ENCODE measurements at regions not wholly inside any gene's neighbourhood (a gene's known extent, or its start where the extent isn't known, plus 50 kb on each side); places are given as distances from the start of the nearest gene placed in this dataset.

GRCh38 chr13:73158851-73159250, 100.0 kb downstream of the KLF5 start:
- no peak overlapping the region for H3K4me3 ChIP-seq (ENCODE audit: low read length)
- H3K27me3 Mint-ChIP-seq: no peaks in the 10 kb centered on the region
- no peaks in the 10 kb centered on the region for H3K4me1 Mint-ChIP-seq
- peaks cover 0 to 4% (median 0%) of the 10 kb centered on the region in 5 donors for H3K36me3 Mint-ChIP-seq
- H3K27ac ChIP-seq (ENCODE audit: low read depth, low read length): no peak overlapping the region
- intact Hi-C loops (cut with micrococcal nuclease): no loop called here
- no peaks in the 10 kb centered on the region for H3K9me3 ChIP-seq (ENCODE audit: control insufficient read depth in 2 of 3, low read length in 3 of 3)
- H3K4me3 Mint-ChIP-seq: no peak overlapping the region
- H3K27me3 ChIP-seq (ENCODE audit: control insufficient read depth in 2 of 2, insufficient read depth in 2 of 2, low read length in 2 of 2): no peaks in the 10 kb centered on the region
- ATAC-seq (no peak), DNase-seq (no peak)
- ChIA-PET CTCF (no interaction called here), POLR2A (no interaction called here)
- H3K27ac Mint-ChIP-seq: no peak overlapping the region
- H3K9me3 Mint-ChIP-seq: peaks cover 0 to 7% (median 2%) of the 10 kb centered on the region in 11 donors
- H3K36me3 ChIP-seq (ENCODE audit: control insufficient read depth in 2 of 3, insufficient read depth in 3 of 3, low read length in 3 of 3): no peaks in the 10 kb centered on the region
- no peaks in the 10 kb centered on the region for H3K4me1 ChIP-seq (ENCODE audit: control insufficient read depth in 2 of 2, insufficient read depth in 2 of 2, low read length in 2 of 2)

GRCh38 chr13:73157031-73157430, 98.2 kb downstream of the KLF5 start:
- H3K27ac ChIP-seq (ENCODE audit: low read depth, low read length): no peak overlapping the region
- no peaks in the 10 kb centered on the region for H3K27me3 Mint-ChIP-seq
- no peaks in the 10 kb centered on the region for H3K4me1 ChIP-seq (ENCODE audit: control insufficient read depth in 2 of 2, insufficient read depth in 2 of 2, low read length in 2 of 2)
- peaks cover 0 to 7% (median 2%) of the 10 kb centered on the region in 11 donors for H3K9me3 Mint-ChIP-seq
- H3K9me3 ChIP-seq (ENCODE audit: control insufficient read depth in 2 of 3, low read length in 3 of 3): no peaks in the 10 kb centered on the region
- no peaks in the 10 kb centered on the region for H3K27me3 ChIP-seq (ENCODE audit: control insufficient read depth in 2 of 2, insufficient read depth in 2 of 2, low read length in 2 of 2)
- H3K36me3 ChIP-seq (ENCODE audit: control insufficient read depth in 2 of 3, insufficient read depth in 3 of 3, low read length in 3 of 3): no peaks in the 10 kb centered on the region
- H3K27ac Mint-ChIP-seq: no peak overlapping the region
- CTCF ChIA-PET: no interaction called here
- H3K36me3 Mint-ChIP-seq: peaks cover 0 to 4% (median 0%) of the 10 kb centered on the region in 5 donors
- H3K4me1 Mint-ChIP-seq: peaks cover 0 to 1% (median 0%) of the 10 kb centered on the region in 7 donors
- ATAC-seq: no peak
- intact Hi-C loops (cut with micrococcal nuclease): no loop called here
- POLR2A ChIA-PET: no interaction called here
- no peak overlapping the region for H3K4me3 ChIP-seq (ENCODE audit: low read length)
- H3K4me3 Mint-ChIP-seq: no peak overlapping the region
- no peak for DNase-seq

GRCh38 chr13:73146707-73147106, 87.9 kb downstream of the KLF5 start:
- H3K9me3 ChIP-seq (ENCODE audit: control insufficient read depth in 2 of 3, low read length in 3 of 3): no peaks in the 10 kb centered on the region
- H3K9me3 Mint-ChIP-seq: peaks cover 0 to 4% (median 0%) of the 10 kb centered on the region in 11 donors
- H3K36me3 ChIP-seq (ENCODE audit: control insufficient read depth in 2 of 3, insufficient read depth in 3 of 3, low read length in 3 of 3): no peaks in the 10 kb centered on the region
- H3K4me1 Mint-ChIP-seq: no peaks in the 10 kb centered on the region
- H3K36me3 Mint-ChIP-seq: peaks cover 0 to 5% (median 0%) of the 10 kb centered on the region in 5 donors
- no peak overlapping the region for H3K4me3 ChIP-seq (ENCODE audit: low read length)
- no peaks in the 10 kb centered on the region for H3K27me3 ChIP-seq (ENCODE audit: control insufficient read depth in 2 of 2, insufficient read depth in 2 of 2, low read length in 2 of 2)
- ATAC-seq (no peak), DNase-seq (no peak)
- ChIA-PET CTCF (no interaction called here), POLR2A (no interaction called here)
- intact Hi-C loops (cut with micrococcal nuclease): no loop called here
- no peaks in the 10 kb centered on the region for H3K4me1 ChIP-seq (ENCODE audit: control insufficient read depth in 2 of 2, insufficient read depth in 2 of 2, low read length in 2 of 2)
- no peaks in the 10 kb centered on the region for H3K27me3 Mint-ChIP-seq
- H3K27ac Mint-ChIP-seq: no peak overlapping the region
- no peak overlapping the region for H3K27ac ChIP-seq (ENCODE audit: low read depth, low read length)
- no peak overlapping the region for H3K4me3 Mint-ChIP-seq

GRCh38 chr13:73142071-73142470, 83.3 kb downstream of the KLF5 start:
- Histone ChIP-seq H3K27ac (ENCODE audit: low read depth, low read length) (no peak overlapping the region), H3K9me3 (ENCODE audit: control insufficient read depth in 2 of 3, low read length in 3 of 3) (no peaks in the 10 kb centered on the region), H3K27me3 (ENCODE audit: control insufficient read depth in 2 of 2, insufficient read depth in 2 of 2, low read length in 2 of 2) (no peaks in the 10 kb centered on the region), H3K36me3 (ENCODE audit: control insufficient read depth in 2 of 3, insufficient read depth in 3 of 3, low read length in 3 of 3) (no peaks in the 10 kb centered on the region), H3K4me1 (ENCODE audit: control insufficient read depth in 2 of 2, insufficient read depth in 2 of 2, low read length in 2 of 2) (no peaks in the 10 kb centered on the region), H3K4me3 (ENCODE audit: low read length) (no peak overlapping the region)
- Mint-ChIP-seq H3K27ac (no peak overlapping the region), H3K36me3 (peaks cover 0 to 5% (median 0%) of the 10 kb centered on the region in 5 donors), H3K4me3 (no peak overlapping the region), H3K9me3 (peaks cover 0 to 4% (median 0%) of the 10 kb centered on the region in 11 donors), H3K4me1 (no peaks in the 10 kb centered on the region), H3K27me3 (no peaks in the 10 kb centered on the region)
- DNase-seq (no peak), ATAC-seq (no peak)
- ChIA-PET CTCF (no interaction called here), POLR2A (no interaction called here)
- intact Hi-C loops (cut with micrococcal nuclease): no loop called here

GRCh38 chr13:73141292-73141771, 82.5 kb downstream of the KLF5 start:
- ChIA-PET CTCF (no interaction called here), POLR2A (no interaction called here)
- H3K9me3 Mint-ChIP-seq: peaks cover 0 to 3% (median 0%) of the 10 kb centered on the region in 11 donors
- no peak for DNase-seq
- no peak overlapping the region for H3K27ac ChIP-seq (ENCODE audit: low read depth, low read length)
- H3K27me3 ChIP-seq (ENCODE audit: control insufficient read depth in 2 of 2, insufficient read depth in 2 of 2, low read length in 2 of 2): no peaks in the 10 kb centered on the region
- no peaks in the 10 kb centered on the region for H3K4me1 Mint-ChIP-seq
- no peak overlapping the region for H3K4me3 ChIP-seq (ENCODE audit: low read length)
- H3K36me3 ChIP-seq (ENCODE audit: control insufficient read depth in 2 of 3, insufficient read depth in 3 of 3, low read length in 3 of 3): no peaks in the 10 kb centered on the region
- H3K27me3 Mint-ChIP-seq: no peaks in the 10 kb centered on the region
- H3K36me3 Mint-ChIP-seq: peaks cover 0 to 5% (median 0%) of the 10 kb centered on the region in 5 donors
- ATAC-seq: no peak
- no peak overlapping the region for H3K4me3 Mint-ChIP-seq
- no peaks in the 10 kb centered on the region for H3K4me1 ChIP-seq (ENCODE audit: control insufficient read depth in 2 of 2, insufficient read depth in 2 of 2, low read length in 2 of 2)
- H3K9me3 ChIP-seq (ENCODE audit: control insufficient read depth in 2 of 3, low read length in 3 of 3): no peaks in the 10 kb centered on the region
- H3K27ac Mint-ChIP-seq: no peak overlapping the region
- intact Hi-C loops (cut with micrococcal nuclease): no loop called here

GRCh38 chr13:73140801-73141200, 82.0 kb downstream of the KLF5 start:
- no peaks in the 10 kb centered on the region for H3K4me1 Mint-ChIP-seq
- H3K9me3 Mint-ChIP-seq: peaks cover 0 to 2% (median 0%) of the 10 kb centered on the region in 11 donors
- intact Hi-C loops (cut with micrococcal nuclease): no loop called here
- Histone ChIP-seq H3K36me3 (ENCODE audit: control insufficient read depth in 2 of 3, insufficient read depth in 3 of 3, low read length in 3 of 3) (no peaks in the 10 kb centered on the region), H3K27ac (ENCODE audit: low read depth, low read length) (no peak overlapping the region), H3K9me3 (ENCODE audit: control insufficient read depth in 2 of 3, low read length in 3 of 3) (no peaks in the 10 kb centered on the region), H3K27me3 (ENCODE audit: control insufficient read depth in 2 of 2, insufficient read depth in 2 of 2, low read length in 2 of 2) (no peaks in the 10 kb centered on the region), H3K4me3 (ENCODE audit: low read length) (no peak overlapping the region), H3K4me1 (ENCODE audit: control insufficient read depth in 2 of 2, insufficient read depth in 2 of 2, low read length in 2 of 2) (no peaks in the 10 kb centered on the region)
- POLR2A ChIA-PET: no interaction called here
- H3K27me3 Mint-ChIP-seq: no peaks in the 10 kb centered on the region
- DNase-seq: no peak
- H3K27ac Mint-ChIP-seq: no peak overlapping the region
- peaks cover 0 to 5% (median 0%) of the 10 kb centered on the region in 5 donors for H3K36me3 Mint-ChIP-seq
- CTCF ChIA-PET: no interaction called here
- no peak for ATAC-seq
- H3K4me3 Mint-ChIP-seq: no peak overlapping the region

GRCh38 chr13:73138638-73139491, 80.1 kb downstream of the KLF5 start:
- Histone ChIP-seq H3K27me3 (ENCODE audit: control insufficient read depth in 2 of 2, insufficient read depth in 2 of 2, low read length in 2 of 2) (no peaks in the 10 kb centered on the region), H3K4me1 (ENCODE audit: control insufficient read depth in 2 of 2, insufficient read depth in 2 of 2, low read length in 2 of 2) (no peaks in the 10 kb centered on the region), H3K9me3 (ENCODE audit: control insufficient read depth in 2 of 3, low read length in 3 of 3) (no peaks in the 10 kb centered on the region), H3K27ac (ENCODE audit: low read depth, low read length) (no peak overlapping the region), H3K4me3 (ENCODE audit: low read length) (no peak overlapping the region), H3K36me3 (ENCODE audit: control insufficient read depth in 2 of 3, insufficient read depth in 3 of 3, low read length in 3 of 3) (no peaks in the 10 kb centered on the region)
- ChIA-PET CTCF (no interaction called here), POLR2A (no interaction called here)
- ATAC-seq: no peak
- H3K27me3 Mint-ChIP-seq: no peaks in the 10 kb centered on the region
- no peaks in the 10 kb centered on the region for H3K4me1 Mint-ChIP-seq
- H3K9me3 Mint-ChIP-seq: no peaks in the 10 kb centered on the region
- H3K4me3 Mint-ChIP-seq: no peak overlapping the region
- intact Hi-C loops (cut with micrococcal nuclease): no loop called here
- H3K27ac Mint-ChIP-seq: no peak overlapping the region
- DNase-seq: no peak
- no peaks in the 10 kb centered on the region for H3K36me3 Mint-ChIP-seq

Data from naive thymus-derived CD4-positive, alpha-beta T cell (primary cell).